Cardiac muscle cell (in vitro differentiated cells and primary cell): ENCODE measurements at regions not wholly inside any gene's neighbourhood (a gene's known extent, or its start where the extent isn't known, plus 50 kb on each side); places are given as distances from the start of the nearest gene placed in this dataset.
A peak's percentile ranks its signal among the peaks of the same experiment; 100 is the strongest.

Experiments
- DNase-seq, 2 donors: peaks; one replicate each; pipeline versions ENCODE4 v3.0.0 to v3.0.0-alpha.2; 2010 to 2017; ENCODE audit warnings: low read depth in 1 of 2, low spot score in 1 of 2
- H3K27ac ChIP-seq: fragments of 200-600 bp; sonication (generic); 2 replicates; pipeline ENCODE4 v1.5.1; 2016
- H3K27me3 ChIP-seq: fragments of 200-600 bp; sonication (generic); 2 replicates; pipeline ENCODE4 v1.6.0; 2016; ENCODE audit warnings: control low read depth
- H3K36me3 ChIP-seq: fragments of 200-600 bp; sonication (generic); 2 replicates; pipeline ENCODE4 v1.5.1; 2016; ENCODE audit warnings: control low read depth
- H3K4me1 ChIP-seq: fragments of 200-600 bp; sonication (generic); 2 replicates; pipeline ENCODE4 v1.8.1; 2017; ENCODE audit warnings: low read depth, mild to moderate bottlenecking, mixed run types
- H3K4me3 ChIP-seq: fragments of 200-600 bp; sonication (generic); 2 replicates; pipeline ENCODE4 v1.5.1; 2016; ENCODE audit warnings: mild to moderate bottlenecking
- H3K9me3 ChIP-seq: fragments of 200-600 bp; sonication (generic); 2 replicates; pipeline ENCODE4 v1.5.1; 2017; ENCODE audit warnings: low read depth, mild to moderate bottlenecking, control low read depth
- TF ChIP-seq, protein P1 (sequence below): IDR thresholded peaks from 2 replicates; pipeline ENCODE4 v1.5.1; 2012; ENCODE audit warnings: low read depth, mild to moderate bottlenecking, low read length

DNA sequence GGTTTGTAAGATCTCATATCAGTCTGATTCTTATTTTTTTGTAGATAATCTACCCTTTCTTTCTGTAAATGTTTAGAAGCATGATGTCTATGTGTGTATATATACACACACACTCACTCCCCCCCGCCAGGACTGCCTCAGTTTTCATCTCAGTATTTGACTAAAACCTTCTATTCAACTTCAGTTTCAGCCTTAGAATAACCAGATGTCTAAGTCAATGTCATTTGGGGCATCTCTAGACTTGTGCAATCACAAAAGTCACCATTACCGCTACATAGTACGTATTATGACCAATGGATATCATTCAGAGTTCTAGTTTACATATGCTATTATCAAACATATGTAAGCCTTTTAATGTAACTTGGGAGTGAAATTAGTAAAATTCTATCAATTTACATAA lies 53.3 kb upstream of the BOLA1 start:
- no peak for DNase-seq
- no peaks in the 10 kb centered on the region for H3K27me3 ChIP-seq
- H3K27ac ChIP-seq, result peak overlapping the region; percentile 80
- peak overlapping the region; percentile 41 for H3K4me3 ChIP-seq
- no peaks in the 10 kb centered on the region for H3K9me3 ChIP-seq
- H3K4me1 ChIP-seq, result peaks cover 44% of the 10 kb centered on the region
- no peaks in the 10 kb centered on the region for H3K36me3 ChIP-seq
- TF ChIP-seq, protein P1, sequence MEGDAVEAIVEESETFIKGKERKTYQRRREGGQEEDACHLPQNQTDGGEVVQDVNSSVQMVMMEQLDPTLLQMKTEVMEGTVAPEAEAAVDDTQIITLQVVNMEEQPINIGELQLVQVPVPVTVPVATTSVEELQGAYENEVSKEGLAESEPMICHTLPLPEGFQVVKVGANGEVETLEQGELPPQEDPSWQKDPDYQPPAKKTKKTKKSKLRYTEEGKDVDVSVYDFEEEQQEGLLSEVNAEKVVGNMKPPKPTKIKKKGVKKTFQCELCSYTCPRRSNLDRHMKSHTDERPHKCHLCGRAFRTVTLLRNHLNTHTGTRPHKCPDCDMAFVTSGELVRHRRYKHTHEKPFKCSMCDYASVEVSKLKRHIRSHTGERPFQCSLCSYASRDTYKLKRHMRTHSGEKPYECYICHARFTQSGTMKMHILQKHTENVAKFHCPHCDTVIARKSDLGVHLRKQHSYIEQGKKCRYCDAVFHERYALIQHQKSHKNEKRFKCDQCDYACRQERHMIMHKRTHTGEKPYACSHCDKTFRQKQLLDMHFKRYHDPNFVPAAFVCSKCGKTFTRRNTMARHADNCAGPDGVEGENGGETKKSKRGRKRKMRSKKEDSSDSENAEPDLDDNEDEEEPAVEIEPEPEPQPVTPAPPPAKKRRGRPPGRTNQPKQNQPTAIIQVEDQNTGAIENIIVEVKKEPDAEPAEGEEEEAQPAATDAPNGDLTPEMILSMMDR, result no peak

DNA sequence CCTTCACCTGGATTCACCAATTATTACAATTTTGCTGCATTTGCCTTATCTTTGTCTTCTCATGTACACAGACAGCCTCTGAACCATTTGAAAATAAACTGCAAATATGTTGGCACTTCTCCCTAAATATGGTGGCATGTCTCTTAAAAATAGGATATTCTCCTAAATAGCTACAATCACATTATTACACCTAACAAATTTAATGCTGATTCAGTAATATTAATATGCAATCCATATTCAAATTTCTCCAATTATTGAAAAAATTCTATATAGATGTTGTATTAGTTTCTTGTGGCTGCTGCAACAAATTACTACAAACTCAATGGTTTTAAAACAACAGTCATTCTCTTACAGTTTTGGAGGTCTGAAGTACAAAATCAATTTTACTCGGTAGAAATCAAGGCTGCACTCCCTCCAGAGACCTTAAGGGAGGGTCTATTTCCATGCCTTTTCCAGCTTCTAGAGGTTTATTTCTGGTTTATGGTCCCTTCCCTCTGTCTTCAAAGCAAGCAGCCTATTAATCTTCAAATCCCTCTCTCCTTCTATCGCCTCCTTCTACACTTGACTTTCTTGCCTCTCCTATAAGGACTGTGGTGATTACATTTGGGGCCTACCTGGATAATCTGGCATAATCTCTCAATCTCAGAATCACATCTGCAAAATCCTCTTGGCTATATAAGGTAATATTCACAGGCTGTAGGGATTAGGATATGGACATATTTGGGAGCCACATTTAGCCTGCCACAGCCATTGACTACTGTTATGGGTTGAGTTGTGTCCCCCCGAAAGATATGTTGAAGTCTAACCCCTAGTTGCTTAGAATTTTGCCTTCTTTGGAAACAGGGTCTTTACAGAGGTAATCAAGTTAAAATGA lies 52.5 kb upstream of the BOLA1 start:
- Histone ChIP-seq H3K4me1 (peaks cover 44% of the 10 kb centered on the region), H3K9me3 (no peaks in the 10 kb centered on the region), H3K4me3 (no peak overlapping the region), H3K36me3 (no peaks in the 10 kb centered on the region), H3K27ac (no peak overlapping the region), H3K27me3 (no peaks in the 10 kb centered on the region)
- TF ChIP-seq, protein P1, result no peak
- no peak for DNase-seq

DNA sequence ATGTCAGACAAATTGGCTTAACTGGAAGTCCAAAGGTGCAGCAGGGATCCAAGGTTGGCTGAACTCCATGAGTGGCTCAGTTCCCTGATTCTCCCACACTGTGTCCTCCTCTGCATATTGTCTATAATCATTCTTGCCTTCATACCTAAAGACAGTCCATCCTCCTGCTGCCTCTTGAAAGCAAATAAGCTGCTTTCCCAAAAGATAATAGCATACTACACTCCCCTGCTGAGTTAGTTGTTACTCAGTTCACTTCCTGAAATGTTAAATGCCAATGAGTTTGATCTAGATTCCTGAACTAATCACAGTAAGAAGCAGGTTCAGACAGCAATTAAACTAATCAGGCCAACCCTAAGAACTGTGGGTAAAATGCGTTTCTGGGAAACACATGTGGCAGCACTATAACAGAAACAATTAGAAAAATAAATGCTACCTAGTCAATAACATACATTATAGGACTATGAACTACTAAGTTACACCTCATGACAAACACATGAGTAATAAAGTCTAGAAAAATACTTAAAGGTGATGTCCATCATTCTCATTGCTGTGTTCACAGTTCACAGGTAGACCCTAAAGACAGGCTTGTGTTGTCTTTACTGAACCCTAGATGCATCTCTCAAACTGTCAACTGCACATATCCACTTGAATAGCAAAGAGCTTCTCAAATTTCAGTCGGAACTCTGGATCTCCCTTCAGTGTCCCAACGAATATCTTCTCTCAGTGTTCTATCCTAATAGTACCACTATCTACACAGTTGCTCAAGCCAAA lies 50.8 kb upstream of the BOLA1 start:
- H3K36me3 ChIP-seq, result no peaks in the 10 kb centered on the region
- H3K4me1 ChIP-seq, result peaks cover 44% of the 10 kb centered on the region
- no peaks in the 10 kb centered on the region for H3K27me3 ChIP-seq
- H3K4me3 ChIP-seq, result peak overlapping the region; percentile 46
- no peaks in the 10 kb centered on the region for H3K9me3 ChIP-seq
- TF ChIP-seq, protein P1, result no peak
- H3K27ac ChIP-seq, result peak overlapping the region; percentile 57
- DNase-seq, result peak in 1 of 2 donors; percentile 3

DNA sequence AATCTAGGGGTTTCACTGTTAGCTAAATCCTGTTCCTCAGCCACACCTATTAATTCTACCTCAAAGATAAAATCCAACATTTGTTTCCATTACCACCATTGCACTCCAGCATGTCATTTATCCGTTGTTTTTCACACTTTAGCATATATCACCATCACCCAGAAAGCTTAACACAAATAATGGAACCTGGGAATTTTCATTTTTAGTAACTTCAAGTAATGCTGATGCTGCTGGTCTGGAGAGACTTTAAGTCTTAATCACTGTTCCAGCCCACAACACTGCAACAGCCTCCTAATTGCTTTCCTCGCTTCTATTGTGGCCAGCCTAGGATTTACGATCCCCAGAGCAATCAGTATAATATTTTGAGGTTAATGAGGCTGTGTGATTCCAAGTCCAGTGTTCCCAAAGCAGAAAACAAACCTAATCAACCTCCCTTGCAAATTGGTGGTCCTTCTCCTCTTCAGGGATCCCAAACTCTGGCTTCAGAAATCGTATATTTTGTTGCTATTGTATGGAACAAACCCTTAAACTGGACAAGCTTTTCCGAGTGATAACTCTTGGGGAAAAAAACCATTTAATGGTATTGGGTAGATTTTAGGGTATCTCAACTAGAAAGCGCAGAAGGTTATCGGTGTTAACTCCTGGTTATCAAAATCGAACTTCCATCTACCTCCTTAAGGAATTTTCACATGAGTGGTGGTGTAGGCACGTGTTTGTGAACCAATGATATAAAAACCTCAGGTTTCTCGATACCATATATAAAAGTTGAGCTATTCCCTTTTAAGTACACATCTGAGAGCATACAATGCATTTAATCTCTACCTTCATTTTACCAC lies 50.0 kb upstream of the BOLA1 start:
- Histone ChIP-seq H3K4me1 (peaks cover 41% of the 10 kb centered on the region), H3K4me3 (peak overlapping the region; percentile 46), H3K27me3 (no peaks in the 10 kb centered on the region), H3K27ac (peak overlapping the region; percentile 57), H3K36me3 (no peaks in the 10 kb centered on the region), H3K9me3 (no peaks in the 10 kb centered on the region)
- DNase-seq, result peak in 1 of 2 donors; percentile 0
- TF ChIP-seq, protein P1, result no peak
